ENCODE measurements at regions not wholly inside any gene's neighbourhood (a gene's known extent, or its start where the extent isn't known, plus 50 kb on each side); places are given as distances from the start of the nearest gene placed in this dataset.

DNA sequence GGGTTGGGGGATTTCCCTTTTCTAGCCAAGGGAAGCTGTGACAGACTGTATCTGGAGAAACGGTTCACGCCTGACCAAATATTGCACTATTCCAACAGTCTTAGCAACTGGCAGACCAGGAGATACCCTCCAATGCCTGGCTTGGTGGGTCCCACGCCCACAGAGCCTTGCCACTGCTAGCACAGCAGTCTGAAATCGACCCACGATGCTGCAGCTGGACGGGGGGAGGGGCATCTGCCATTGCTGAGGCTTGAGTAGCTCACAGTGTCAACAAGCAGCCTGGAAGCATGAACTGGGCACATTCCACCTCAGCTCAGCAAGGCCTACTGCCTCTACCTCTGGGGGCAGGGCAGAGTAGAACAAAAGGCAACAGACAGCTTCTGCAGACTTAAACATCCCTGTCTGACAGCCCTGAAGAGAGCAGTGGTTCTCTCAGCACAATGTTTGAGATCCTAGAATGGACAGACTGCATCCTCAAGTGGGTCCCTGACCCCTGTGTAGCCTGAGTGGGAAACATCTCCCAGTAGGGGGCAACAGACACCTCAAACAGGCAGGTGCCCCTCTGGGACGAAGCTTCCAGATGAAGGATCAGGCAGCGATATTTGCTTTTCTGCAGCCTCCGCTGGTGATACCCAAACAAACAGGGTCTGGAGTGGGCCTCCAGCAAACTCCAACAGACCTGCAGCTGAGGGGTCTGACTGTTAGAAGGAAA, 89.9 kb upstream of the ECI2 start:
- TF ChIP-seq, protein P1, sequence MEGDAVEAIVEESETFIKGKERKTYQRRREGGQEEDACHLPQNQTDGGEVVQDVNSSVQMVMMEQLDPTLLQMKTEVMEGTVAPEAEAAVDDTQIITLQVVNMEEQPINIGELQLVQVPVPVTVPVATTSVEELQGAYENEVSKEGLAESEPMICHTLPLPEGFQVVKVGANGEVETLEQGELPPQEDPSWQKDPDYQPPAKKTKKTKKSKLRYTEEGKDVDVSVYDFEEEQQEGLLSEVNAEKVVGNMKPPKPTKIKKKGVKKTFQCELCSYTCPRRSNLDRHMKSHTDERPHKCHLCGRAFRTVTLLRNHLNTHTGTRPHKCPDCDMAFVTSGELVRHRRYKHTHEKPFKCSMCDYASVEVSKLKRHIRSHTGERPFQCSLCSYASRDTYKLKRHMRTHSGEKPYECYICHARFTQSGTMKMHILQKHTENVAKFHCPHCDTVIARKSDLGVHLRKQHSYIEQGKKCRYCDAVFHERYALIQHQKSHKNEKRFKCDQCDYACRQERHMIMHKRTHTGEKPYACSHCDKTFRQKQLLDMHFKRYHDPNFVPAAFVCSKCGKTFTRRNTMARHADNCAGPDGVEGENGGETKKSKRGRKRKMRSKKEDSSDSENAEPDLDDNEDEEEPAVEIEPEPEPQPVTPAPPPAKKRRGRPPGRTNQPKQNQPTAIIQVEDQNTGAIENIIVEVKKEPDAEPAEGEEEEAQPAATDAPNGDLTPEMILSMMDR (IDR thresholded peaks at IDR 0.05; ENCODE audit: low read depth, low read length) = no peak
- TF ChIP-seq EZH2phosphoT487 (IDR thresholded peaks at IDR 0.05; ENCODE audit: low read depth) = no peak
